Ovary (tissue), 3 donors: ENCODE measurements at regions not wholly inside any gene's neighbourhood (a gene's known extent, or its start where the extent isn't known, plus 50 kb on each side); places are given as distances from the start of the nearest gene placed in this dataset.
"Not testable (repeated sequence)": the region's sequence is repeated elsewhere in the genome, so short reads cannot be mapped to it uniquely, and the experiment has no call there.

Source experiments
- CTCF ChIP-seq, 3 donors: fragments of 450-650 bp in 2 of 3; fragments of 200-600 bp in 1 of 3; IDR thresholded peaks; one replicate each; pipeline versions ENCODE4 v1.5.1 to v1.8.0; 2016 to 2022; ENCODE audit warnings: antibody characterized with exemption in 3 of 3, mild to moderate bottlenecking in 1 of 3
- EP300 ChIP-seq: sonication (generic); formaldehyde crosslinking; IDR thresholded peaks from one replicate; pipeline ENCODE4 v1.6.1; 2017; ENCODE audit warnings: antibody characterized with exemption
- POLR2A ChIP-seq: fragments of 450-650 bp; IDR thresholded peaks from one replicate; pipeline ENCODE4 v1.6.1; 2017; ENCODE audit warnings: antibody characterized with exemption, mild to moderate bottlenecking, moderate library complexity
- donor health status: DM: no; HTN: no; CAD: no.

GRCh38 chr21:5117135-5117534, 5404.2 kb upstream of the TPTE start:
- TF ChIP-seq CTCF (IDR thresholded peaks at IDR 0.05); POLR2A; EP300: not testable (repeated sequence)
